SK-N-SH (cell line): ENCODE measurements at regions not wholly inside any gene's neighbourhood (a gene's known extent, or its start where the extent isn't known, plus 50 kb on each side); places are given as distances from the start of the nearest gene placed in this dataset.

Experiments
- CTCF ChIA-PET: fragments of 300-600, 350-600 bp; formaldehyde crosslinking; extraction: SDS; loops from one replicate; lab custom pipeline; 2021; lab: Yijun Ruan, JAX
- POLR2A ChIA-PET: fragments of 350-600 bp; sonication (Branson Sonifier 250); formaldehyde crosslinking; extraction: SDS; loops from one replicate; lab custom pipeline; 2020; ENCODE audit warnings: antibody characterized with exemption, inconsistent platforms; lab: Yijun Ruan, JAX
- DNase-seq: peaks from one replicate; pipeline ENCODE4 v3.0.0; 2012
- H2AFZ ChIP-seq: fragments of 200-600 bp; sonication (generic); 2 replicates; pipeline ENCODE4 v1.8.1; 2016; ENCODE audit warnings: antibody characterized with exemption, mild to moderate bottlenecking, low read depth
- H3F3A ChIP-seq: fragments of 200-600 bp; sonication (generic); replicated peaks from 2 replicates; pipeline ENCODE3; 2016; ENCODE audit warnings: antibody characterized with exemption, mild to moderate bottlenecking; ENCODE audit not compliant: insufficient read depth
- H3K27ac ChIP-seq, 2 experiments: fragments of 200-500 bp in 1 of 2; fragments of 200-600 bp in 1 of 2; sonication (Bioruptor generic) in 1 of 2; sonication (generic), shearing (Covaris generic) in 1 of 2; 2 replicates each; pipeline versions ENCODE4 v1.5.1 to v1.6.1; 2014 to 2016; ENCODE audit warnings: low read depth in 2 of 2, inconsistent platforms in 1 of 2, low read length in 1 of 2, mild to moderate bottlenecking in 1 of 2, mixed read lengths in 1 of 2
- H3K27me3 ChIP-seq: fragments of 200-600 bp; sonication (generic), shearing (Covaris generic); 2 replicates; pipeline ENCODE4 v1.6.1; 2016; ENCODE audit warnings: mixed run types; ENCODE audit not compliant: insufficient read depth
- H3K36me3 ChIP-seq, 2 experiments: fragments of 200-500 bp in 1 of 2; fragments of 200-600 bp in 1 of 2; sonication (Bioruptor generic) in 1 of 2; sonication (generic) in 1 of 2; replicated peaks in 1 of 2; 2 replicates each; pipeline versions ENCODE3 to v1.5.1; 2014 to 2016; ENCODE audit warnings: low read length in 1 of 2, mild to moderate bottlenecking in 1 of 2; ENCODE audit not compliant: insufficient read depth in 2 of 2, control insufficient read depth in 1 of 2
- H3K4me1 ChIP-seq, 2 experiments: fragments of 200-500 bp in 1 of 2; fragments of 200-600 bp in 1 of 2; sonication (Bioruptor generic) in 1 of 2; sonication (generic), shearing (Covaris generic) in 1 of 2; 2 replicates each; pipeline versions ENCODE4 v1.5.1 to v1.6.1; 2014 to 2016; ENCODE audit warnings: low read depth in 1 of 2, low read length in 1 of 2, mixed run types in 1 of 2; ENCODE audit not compliant: insufficient read depth in 2 of 2, control insufficient read depth in 1 of 2
- H3K4me2 ChIP-seq: fragments of 200-600 bp; sonication (generic), shearing (Covaris generic); 2 replicates; pipeline ENCODE4 v1.6.1; 2017; ENCODE audit warnings: mixed run types
- H3K4me3 ChIP-seq, 2 experiments: fragments of 200-500 bp in 1 of 2; fragments of 200-600 bp in 1 of 2; sonication (Bioruptor generic) in 1 of 2; sonication (generic), shearing (Covaris generic) in 1 of 2; 2 replicates each; pipeline versions ENCODE4 v1.5.1 to v1.8.1; 2014 to 2016; ENCODE audit warnings: low read depth in 2 of 2, inconsistent platforms in 1 of 2, low read length in 1 of 2, mild to moderate bottlenecking in 1 of 2, mixed read lengths in 1 of 2, moderate library complexity in 1 of 2
- H3K79me2 ChIP-seq: fragments of 200-600 bp; sonication (generic); 2 replicates; pipeline ENCODE4 v1.8.1; 2017; ENCODE audit warnings: mild to moderate bottlenecking; ENCODE audit not compliant: insufficient read depth
- H3K9ac ChIP-seq: fragments of 200-600 bp; sonication (generic); 2 replicates; pipeline ENCODE4 v1.6.1; 2017; ENCODE audit warnings: mixed run types
- H3K9me2 ChIP-seq: fragments of 200-600 bp; sonication (generic); 2 replicates; pipeline ENCODE4 v1.6.1; 2017; ENCODE audit warnings: mixed run types
- H3K9me3 ChIP-seq: fragments of 200-600 bp; sonication (generic); 2 replicates; pipeline ENCODE4 v1.6.1; 2017; ENCODE audit warnings: mixed run types, mild to moderate bottlenecking, moderate library complexity
- H4K20me1 ChIP-seq: fragments of 200-600 bp; sonication (generic); 2 replicates; pipeline ENCODE4 v1.6.1; 2017; ENCODE audit warnings: mild to moderate bottlenecking, mixed run types; ENCODE audit not compliant: insufficient read depth
- CTCF ChIP-seq: fragments of 200-600 bp; sonication (generic); IDR thresholded peaks from 2 replicates; pipeline ENCODE4 v1.6.1; 2017; ENCODE audit warnings: antibody characterized with exemption, mild to moderate bottlenecking, moderate library complexity
- ELF1 ChIP-seq: IDR thresholded peaks from 2 replicates; pipeline ENCODE4 v1.4.0; 2012
- EP300 ChIP-seq, 2 experiments: IDR thresholded peaks; 2 replicates each; pipeline versions ENCODE4 v1.4.0 to v1.6.1; 2012; ENCODE audit warnings: borderline replicate concordance in 1 of 2, low read depth in 1 of 2, low read length in 1 of 2
- GABPA ChIP-seq: IDR thresholded peaks from 2 replicates; pipeline ENCODE4 v1.4.0; 2012; ENCODE audit warnings: low read depth, mild to moderate bottlenecking
- MAX ChIP-seq: IDR thresholded peaks from 2 replicates; pipeline ENCODE4 v1.4.0; 2012; ENCODE audit warnings: low read depth
- MEF2A ChIP-seq: IDR thresholded peaks from 2 replicates; pipeline ENCODE4 v1.4.0; 2012; ENCODE audit warnings: low read depth, borderline replicate concordance
- MXI1 ChIP-seq: IDR thresholded peaks from 2 replicates; pipeline ENCODE4 v1.6.1; 2012; ENCODE audit warnings: mild to moderate bottlenecking, low read depth, low read length, improper control_type of control experiment
- NFIC ChIP-seq: IDR thresholded peaks from 2 replicates; pipeline ENCODE4 v1.4.0; 2012; ENCODE audit warnings: borderline replicate concordance
- NRF1 ChIP-seq: IDR thresholded peaks from 2 replicates; pipeline ENCODE4 v1.6.1; 2012; ENCODE audit warnings: low read depth, mild to moderate bottlenecking, low read length
- PBX3 ChIP-seq: IDR thresholded peaks from 2 replicates; pipeline ENCODE4; 2012
- RAD21 ChIP-seq: IDR thresholded peaks from 2 replicates; pipeline ENCODE4 v1.6.1; 2012; ENCODE audit warnings: mild to moderate bottlenecking, low read length
- RXRA ChIP-seq: IDR thresholded peaks from 2 replicates; pipeline ENCODE4 v1.4.0; 2012; ENCODE audit warnings: low read depth, mild to moderate bottlenecking, borderline replicate concordance
- SIN3A ChIP-seq: IDR thresholded peaks from 2 replicates; pipeline ENCODE4 v1.6.1; 2012; ENCODE audit warnings: low read depth, mild to moderate bottlenecking, low read length, moderate library complexity, borderline replicate concordance
- SMC3 ChIP-seq: IDR thresholded peaks from 2 replicates; pipeline ENCODE4 v1.6.1; 2012; ENCODE audit warnings: low read depth, low read length, improper control_type of control experiment
- TAF1 ChIP-seq: IDR thresholded peaks from 2 replicates; pipeline ENCODE4 v1.6.1; 2012; ENCODE audit warnings: low read depth, mild to moderate bottlenecking, low read length, moderate library complexity, borderline replicate concordance
- USF1 ChIP-seq: IDR thresholded peaks from 2 replicates; pipeline ENCODE4 v1.4.0; 2012; ENCODE audit warnings: low read depth, borderline replicate concordance
- USF2 ChIP-seq: fragments of 150-350 bp; IDR thresholded peaks from 2 replicates; pipeline ENCODE4 v1.6.1; 2017; ENCODE audit warnings: antibody characterized with exemption, low read length, low read depth, borderline replicate concordance
- YY1 ChIP-seq: IDR thresholded peaks from 2 replicates; pipeline ENCODE4 v1.4.0; 2012; ENCODE audit warnings: low read depth, mild to moderate bottlenecking
- ZBTB33 ChIP-seq: IDR thresholded peaks from 2 replicates; pipeline ENCODE4 v1.4.0; 2012; ENCODE audit warnings: low read depth, borderline replicate concordance
- WGBS: methylation state at CpG from one replicate; pipeline ENCODE4 v1.1.6; 2017; ENCODE audit warnings: low lambda C conversion rate; 5-methylcytosine and 5-hydroxymethylcytosine counted together

- no peak overlapping the region for H3K4me3 ChIP-seq
- H3K4me1 ChIP-seq = no peaks in the 10 kb centered on the region
- CTCF ChIA-PET = interaction anchor here (1.1 kb wide), 1 partner anchor 11 kb away, joined by 3 read pairs; no protein-coding TSS in a partner anchor
- no peaks in the 10 kb centered on the region for H3K9me2 ChIP-seq
- no peak for TF ChIP-seq PBX3
- TF ChIP-seq NRF1 = no peak
- TF ChIP-seq TAF1 = no peak
- TF ChIP-seq SMC3 = no peak
- no peaks in the 10 kb centered on the region for H4K20me1 ChIP-seq
- no peaks in the 10 kb centered on the region for H3K79me2 ChIP-seq
- no peaks in the 10 kb centered on the region for H3K9me3 ChIP-seq
- 25% methylated on average over 2 of the region's 2 CpGs for WGBS
- H3K27me3 ChIP-seq = no peaks in the 10 kb centered on the region
- no peak overlapping the region for H3K9ac ChIP-seq
- no peak overlapping the region for H3K4me2 ChIP-seq
- no peak overlapping the region for H3K27ac ChIP-seq
- no peak for DNase-seq
- H3F3A ChIP-seq = no peaks in the 10 kb centered on the region
- POLR2A ChIA-PET = no interaction called here
- no peaks in the 10 kb centered on the region for H3K36me3 ChIP-seq
- H2AFZ ChIP-seq = no peak overlapping the region
Observed at GRCh38 chr12:72093930-72094329, 155.3 kb downstream of the TPH2 start.

GRCh38 chr12:72094490-72094889, 155.8 kb downstream of the TPH2 start:
- Histone ChIP-seq H3K4me3 (no peak overlapping the region), H3K27me3 (no peaks in the 10 kb centered on the region), H2AFZ (no peak overlapping the region), H3K36me3 (no peaks in the 10 kb centered on the region), H3K4me1 (no peaks in the 10 kb centered on the region), H4K20me1 (no peaks in the 10 kb centered on the region), H3K27ac (no peak overlapping the region), H3F3A (no peaks in the 10 kb centered on the region), H3K79me2 (no peaks in the 10 kb centered on the region), H3K4me2 (no peak overlapping the region), H3K9me3 (no peaks in the 10 kb centered on the region), H3K9ac (no peak overlapping the region), H3K9me2 (no peaks in the 10 kb centered on the region)
- TF ChIP-seq YY1 = no peak
- TF ChIP-seq SIN3A = no peak
- TF ChIP-seq CTCF = no peak
- no peak for TF ChIP-seq MEF2A
- TF ChIP-seq ELF1 = no peak
- no peak for TF ChIP-seq MXI1
- no peak for TF ChIP-seq ZBTB33
- TF ChIP-seq RXRA = no peak
- TF ChIP-seq GABPA = no peak
- no peak for TF ChIP-seq NFIC
- TF ChIP-seq USF1 = no peak
- TF ChIP-seq NRF1 = no peak
- TF ChIP-seq EP300 (IDR thresholded peaks at IDR 0.05; ENCODE audit: borderline replicate concordance in 1 of 2, low read depth in 1 of 2, low read length in 1 of 2) = no peak
- no peak for TF ChIP-seq RAD21
- no peak for TF ChIP-seq USF2
- TF ChIP-seq MAX = no peak
- no peak for DNase-seq
- POLR2A ChIA-PET = no interaction called here
- CTCF ChIA-PET = interaction anchor here (1.1 kb wide), 1 partner anchor 10 kb away, joined by 3 read pairs; no protein-coding TSS in a partner anchor
- WGBS = 33% methylated on average over 2 of the region's 2 CpGs
